Testis (tissue), 2 donors: ENCODE measurements at regions not wholly inside any gene's neighbourhood (a gene's known extent, or its start where the extent isn't known, plus 50 kb on each side); places are given as distances from the start of the nearest gene placed in this dataset.

Experiments used
- CTCF ChIP-seq, 3 experiments: fragments of 450-650 bp in 2 of 3; fragments of 200-600 bp in 1 of 3; sonication (generic) in 1 of 3; IDR thresholded peaks; one replicate each; pipeline ENCODE4 v1.5.1; 2016 to 2019; ENCODE audit warnings: antibody characterized with exemption in 3 of 3, mild to moderate bottlenecking in 2 of 3, moderate library complexity in 1 of 3
- POLR2A ChIP-seq: fragments of 450-650 bp; IDR thresholded peaks from one replicate; pipeline ENCODE4 v1.6.1; 2017; ENCODE audit warnings: antibody characterized with exemption, mild to moderate bottlenecking, moderate library complexity

GRCh38 chr15:100730655-100731266 is 128.4 kb downstream of the ASB7 start:
- TF ChIP-seq CTCF (IDR thresholded peaks at IDR 0.05) = no peak
- TF ChIP-seq POLR2A = no peak
